ENCODE measurements at regions not wholly inside any gene's neighbourhood (a gene's known extent, or its start where the extent isn't known, plus 50 kb on each side); places are given as distances from the start of the nearest gene placed in this dataset.

DNA sequence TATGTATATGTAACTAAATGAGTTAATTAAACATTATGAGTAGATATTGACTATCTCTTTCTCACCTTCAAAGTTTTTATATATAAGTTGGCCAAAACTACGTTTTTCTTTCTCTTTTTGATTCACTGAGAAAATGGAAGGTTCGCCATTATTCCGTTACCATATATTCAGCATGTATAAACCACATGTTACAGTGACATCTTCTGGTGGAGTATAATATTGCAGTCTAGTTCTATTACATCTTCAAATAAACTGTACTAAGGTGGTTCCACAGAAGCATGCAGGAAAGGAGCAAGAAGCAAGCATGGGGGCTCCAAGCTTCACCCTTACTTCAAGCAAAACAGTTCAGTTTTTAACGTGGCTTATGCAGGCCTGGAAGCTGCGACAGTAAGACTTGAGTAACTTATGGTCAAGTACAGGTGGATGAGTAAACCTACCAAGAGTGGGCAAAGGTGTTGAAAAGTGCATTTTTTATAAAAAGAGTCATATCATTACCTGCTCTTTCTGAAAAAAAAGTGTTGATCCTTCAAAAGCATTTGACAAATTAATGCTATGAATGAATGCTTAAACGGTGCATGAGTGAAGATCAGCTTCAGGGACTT is 129.8 kb upstream of the RAB6C start:
- TF ChIP-seq, protein P1, sequence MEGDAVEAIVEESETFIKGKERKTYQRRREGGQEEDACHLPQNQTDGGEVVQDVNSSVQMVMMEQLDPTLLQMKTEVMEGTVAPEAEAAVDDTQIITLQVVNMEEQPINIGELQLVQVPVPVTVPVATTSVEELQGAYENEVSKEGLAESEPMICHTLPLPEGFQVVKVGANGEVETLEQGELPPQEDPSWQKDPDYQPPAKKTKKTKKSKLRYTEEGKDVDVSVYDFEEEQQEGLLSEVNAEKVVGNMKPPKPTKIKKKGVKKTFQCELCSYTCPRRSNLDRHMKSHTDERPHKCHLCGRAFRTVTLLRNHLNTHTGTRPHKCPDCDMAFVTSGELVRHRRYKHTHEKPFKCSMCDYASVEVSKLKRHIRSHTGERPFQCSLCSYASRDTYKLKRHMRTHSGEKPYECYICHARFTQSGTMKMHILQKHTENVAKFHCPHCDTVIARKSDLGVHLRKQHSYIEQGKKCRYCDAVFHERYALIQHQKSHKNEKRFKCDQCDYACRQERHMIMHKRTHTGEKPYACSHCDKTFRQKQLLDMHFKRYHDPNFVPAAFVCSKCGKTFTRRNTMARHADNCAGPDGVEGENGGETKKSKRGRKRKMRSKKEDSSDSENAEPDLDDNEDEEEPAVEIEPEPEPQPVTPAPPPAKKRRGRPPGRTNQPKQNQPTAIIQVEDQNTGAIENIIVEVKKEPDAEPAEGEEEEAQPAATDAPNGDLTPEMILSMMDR (IDR thresholded peaks at IDR 0.05), result peak; percentile 70
- no peaks in the 10 kb centered on the region for H3K79me2 ChIP-seq
- no peaks in the 10 kb centered on the region for H3K4me1 ChIP-seq
- H3K4me3 ChIP-seq (ENCODE audit: low read depth, low read length), result no peak overlapping the region
- H3K9ac ChIP-seq, result no peak overlapping the region
- H3K27me3 ChIP-seq (ENCODE audit: control insufficient read depth, insufficient read depth, low read length), result no peaks in the 10 kb centered on the region
- H3K36me3 ChIP-seq (ENCODE audit: control insufficient read depth, insufficient read depth, low read length), result no peaks in the 10 kb centered on the region
- H2AFZ ChIP-seq, result peak overlapping the region; percentile 43
- no peak overlapping the region for H3K27ac ChIP-seq
- H3K4me2 ChIP-seq (ENCODE audit: low read length), result no peak overlapping the region
- peaks cover 3% of the 10 kb centered on the region for H3K9me3 ChIP-seq (ENCODE audit: control insufficient read depth, low read length)

DNA sequence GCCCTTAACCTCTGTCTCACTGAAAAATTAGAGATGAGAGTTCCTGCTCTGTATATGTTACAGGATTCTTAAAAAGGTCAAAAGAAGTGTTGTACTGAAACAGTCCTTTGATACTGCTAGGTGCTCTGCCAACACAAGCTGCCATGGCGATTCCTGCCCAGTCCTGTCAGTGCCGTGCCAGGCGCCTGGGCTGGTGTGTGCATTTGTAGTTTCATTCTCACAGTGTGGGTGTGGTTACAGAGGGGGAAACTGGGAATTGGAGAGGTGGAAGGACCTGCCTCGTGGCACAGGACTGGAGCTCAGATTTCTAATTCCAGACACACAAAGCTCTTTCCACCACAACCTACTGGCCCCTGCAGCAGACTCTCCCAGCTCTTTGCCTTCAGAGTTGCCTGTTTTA is 122.3 kb upstream of the RAB6C start:
- Histone ChIP-seq H3K9ac (no peak overlapping the region), H3K27ac (no peak overlapping the region), H3K36me3 (ENCODE audit: control insufficient read depth, insufficient read depth, low read length) (no peaks in the 10 kb centered on the region), H3K4me3 (ENCODE audit: low read depth, low read length) (no peak overlapping the region), H2AFZ (no peak overlapping the region), H3K27me3 (ENCODE audit: control insufficient read depth, insufficient read depth, low read length) (no peaks in the 10 kb centered on the region), H3K4me1 (no peaks in the 10 kb centered on the region), H3K4me2 (ENCODE audit: low read length) (no peak overlapping the region), H3K9me3 (ENCODE audit: control insufficient read depth, low read length) (no peaks in the 10 kb centered on the region), H3K79me2 (no peaks in the 10 kb centered on the region)
- TF ChIP-seq, protein P1 (IDR thresholded peaks at IDR 0.05), result no peak

GRCh38 chr2:129859175-129859574 is 120.3 kb upstream of the RAB6C start:
- no peaks in the 10 kb centered on the region for H3K79me2 ChIP-seq
- no peaks in the 10 kb centered on the region for H3K36me3 ChIP-seq (ENCODE audit: control insufficient read depth, insufficient read depth, low read length)
- H3K9me3 ChIP-seq (ENCODE audit: control insufficient read depth, low read length), result no peaks in the 10 kb centered on the region
- H2AFZ ChIP-seq, result no peak overlapping the region
- no peak overlapping the region for H3K27ac ChIP-seq
- TF ChIP-seq, protein P1 (IDR thresholded peaks at IDR 0.05), result no peak
- no peaks in the 10 kb centered on the region for H3K27me3 ChIP-seq (ENCODE audit: control insufficient read depth, insufficient read depth, low read length)
- no peak overlapping the region for H3K4me2 ChIP-seq (ENCODE audit: low read length)
- H3K9ac ChIP-seq, result no peak overlapping the region
- H3K4me1 ChIP-seq, result no peaks in the 10 kb centered on the region
- H3K4me3 ChIP-seq (ENCODE audit: low read depth, low read length), result no peak overlapping the region

- H3K36me3 ChIP-seq (ENCODE audit: control insufficient read depth, insufficient read depth, low read length), result no peaks in the 10 kb centered on the region
- no peaks in the 10 kb centered on the region for H3K9me3 ChIP-seq (ENCODE audit: control insufficient read depth, low read length)
- no peak overlapping the region for H3K27ac ChIP-seq
- H3K9ac ChIP-seq, result no peak overlapping the region
- no peaks in the 10 kb centered on the region for H3K4me1 ChIP-seq
- no peak overlapping the region for H2AFZ ChIP-seq
- no peak overlapping the region for H3K4me3 ChIP-seq (ENCODE audit: low read depth, low read length)
- no peaks in the 10 kb centered on the region for H3K79me2 ChIP-seq
- no peaks in the 10 kb centered on the region for H3K27me3 ChIP-seq (ENCODE audit: control insufficient read depth, insufficient read depth, low read length)
- no peak overlapping the region for H3K4me2 ChIP-seq (ENCODE audit: low read length)
- TF ChIP-seq, protein P1 (IDR thresholded peaks at IDR 0.05), result no peak
Observed at GRCh38 chr2:129860088-129860487, 119.4 kb upstream of the RAB6C start.

DNA sequence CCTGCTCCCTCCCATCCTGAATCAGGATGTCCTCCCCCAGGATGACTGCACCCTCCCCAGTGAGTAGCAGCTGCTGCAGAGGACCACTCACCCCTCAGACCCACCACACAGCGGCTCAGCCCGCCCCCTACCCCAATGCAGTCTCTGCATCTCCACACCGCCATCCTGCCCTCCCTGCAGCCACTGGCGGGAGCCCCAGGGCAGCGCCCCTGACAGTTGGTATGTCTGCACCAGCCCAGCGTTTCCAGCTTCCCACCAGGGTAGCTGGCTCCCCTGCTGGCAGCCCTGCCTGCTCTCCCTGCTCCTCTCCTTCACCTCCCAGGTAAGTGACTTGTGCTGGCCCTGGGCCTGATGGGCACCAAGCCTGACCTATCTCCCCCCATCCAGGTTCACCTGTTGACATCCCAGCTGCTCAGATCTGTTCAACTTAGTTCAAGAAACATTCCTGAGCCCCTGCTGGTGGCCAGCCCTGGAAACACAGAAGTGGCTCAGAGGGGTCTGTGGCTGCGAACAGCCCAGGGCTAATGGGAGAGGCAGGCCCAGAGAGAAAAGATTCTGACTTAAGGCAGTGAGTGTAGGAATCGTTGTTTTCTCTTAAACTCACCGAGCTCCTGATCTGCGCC is 117.7 kb upstream of the RAB6C start:
- Histone ChIP-seq H3K9ac (no peak overlapping the region), H3K4me1 (no peaks in the 10 kb centered on the region), H3K27ac (no peak overlapping the region), H3K4me3 (ENCODE audit: low read depth, low read length) (no peak overlapping the region), H3K79me2 (no peaks in the 10 kb centered on the region), H2AFZ (no peak overlapping the region), H3K36me3 (ENCODE audit: control insufficient read depth, insufficient read depth, low read length) (no peaks in the 10 kb centered on the region), H3K27me3 (ENCODE audit: control insufficient read depth, insufficient read depth, low read length) (no peaks in the 10 kb centered on the region), H3K4me2 (ENCODE audit: low read length) (no peak overlapping the region), H3K9me3 (ENCODE audit: control insufficient read depth, low read length) (no peaks in the 10 kb centered on the region)
- TF ChIP-seq, protein P1 (IDR thresholded peaks at IDR 0.05), result no peak

Measured in parathyroid adenoma (tissue), 2 donors.